ENCODE measurements at regions not wholly inside any gene's neighbourhood (a gene's known extent, or its start where the extent isn't known, plus 50 kb on each side); places are given as distances from the start of the nearest gene placed in this dataset.

DNA sequence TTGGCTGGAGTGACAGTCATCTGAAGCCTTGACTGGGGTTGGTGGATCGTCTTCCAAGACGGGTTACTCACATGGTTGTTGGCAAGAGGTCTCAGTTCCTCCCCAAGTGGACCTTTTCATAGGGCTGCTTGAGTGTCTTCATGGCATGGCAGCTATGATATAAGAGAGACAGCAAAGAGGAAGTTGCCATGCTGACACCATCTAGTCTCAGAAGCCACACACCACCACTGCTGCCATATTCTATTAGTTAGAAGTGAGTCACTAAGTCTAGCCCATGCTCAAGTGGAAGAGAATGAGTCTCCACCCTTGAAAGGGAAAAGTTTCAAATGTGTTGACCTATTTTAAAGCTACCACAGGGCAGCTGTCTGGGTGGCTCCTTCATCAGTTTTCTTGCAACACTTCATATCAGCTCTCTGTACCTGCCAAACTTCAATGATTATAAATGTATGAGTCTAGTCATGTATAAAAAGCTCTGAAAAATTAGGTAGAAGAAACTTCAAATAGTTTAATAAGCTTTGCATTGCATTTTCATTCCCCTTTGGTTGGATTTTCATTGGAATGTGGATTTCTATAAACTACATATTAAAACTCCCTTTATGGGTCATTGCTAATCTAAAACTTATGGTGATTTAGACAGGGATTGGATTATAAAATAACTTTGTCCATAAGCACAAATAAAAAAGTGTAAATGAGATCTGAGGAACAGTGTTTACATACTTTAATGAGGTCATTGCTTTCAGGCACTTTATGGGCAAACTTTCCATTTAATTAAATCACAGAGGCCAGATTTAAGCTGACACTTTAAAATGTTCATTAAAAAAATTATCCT lies 68.0 kb upstream of the ATXN3L start:
- TF ChIP-seq, protein P1, sequence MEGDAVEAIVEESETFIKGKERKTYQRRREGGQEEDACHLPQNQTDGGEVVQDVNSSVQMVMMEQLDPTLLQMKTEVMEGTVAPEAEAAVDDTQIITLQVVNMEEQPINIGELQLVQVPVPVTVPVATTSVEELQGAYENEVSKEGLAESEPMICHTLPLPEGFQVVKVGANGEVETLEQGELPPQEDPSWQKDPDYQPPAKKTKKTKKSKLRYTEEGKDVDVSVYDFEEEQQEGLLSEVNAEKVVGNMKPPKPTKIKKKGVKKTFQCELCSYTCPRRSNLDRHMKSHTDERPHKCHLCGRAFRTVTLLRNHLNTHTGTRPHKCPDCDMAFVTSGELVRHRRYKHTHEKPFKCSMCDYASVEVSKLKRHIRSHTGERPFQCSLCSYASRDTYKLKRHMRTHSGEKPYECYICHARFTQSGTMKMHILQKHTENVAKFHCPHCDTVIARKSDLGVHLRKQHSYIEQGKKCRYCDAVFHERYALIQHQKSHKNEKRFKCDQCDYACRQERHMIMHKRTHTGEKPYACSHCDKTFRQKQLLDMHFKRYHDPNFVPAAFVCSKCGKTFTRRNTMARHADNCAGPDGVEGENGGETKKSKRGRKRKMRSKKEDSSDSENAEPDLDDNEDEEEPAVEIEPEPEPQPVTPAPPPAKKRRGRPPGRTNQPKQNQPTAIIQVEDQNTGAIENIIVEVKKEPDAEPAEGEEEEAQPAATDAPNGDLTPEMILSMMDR (IDR thresholded peaks at IDR 0.05) = no peak
- TF ChIP-seq POLR2A (IDR thresholded peaks at IDR 0.05) (no peak), EP300 (IDR thresholded peaks at IDR 0.05) (no peak)

Measured in stomach (tissue), 4 donors.